ENCODE measurements at regions not wholly inside any gene's neighbourhood (a gene's known extent, or its start where the extent isn't known, plus 50 kb on each side); places are given as distances from the start of the nearest gene placed in this dataset.

DNA sequence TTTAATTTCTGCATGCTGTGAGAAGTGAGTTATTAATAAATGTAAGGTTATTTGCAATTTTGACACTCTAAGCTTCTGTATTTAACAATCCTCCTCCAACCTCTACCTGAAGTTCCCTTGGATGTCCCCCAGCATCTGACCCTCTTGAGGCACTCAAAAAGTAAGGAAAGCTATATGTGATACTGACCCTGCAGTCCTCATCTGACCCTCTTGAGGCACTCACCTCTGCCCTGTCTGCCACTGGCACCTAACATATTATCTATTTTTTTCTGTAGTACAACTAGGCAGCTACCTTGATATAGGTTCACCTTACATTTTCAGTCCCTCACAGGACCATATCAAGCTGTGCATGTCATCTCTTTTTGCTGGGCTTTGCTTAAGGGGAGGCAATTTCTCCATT, 583.4 kb upstream of the PKDCC start:
- no peak for TF ChIP-seq CTCF (IDR thresholded peaks at IDR 0.05)
- TF ChIP-seq EZH2 (IDR thresholded peaks at IDR 0.05), result no peak

Data from neural progenitor cell (in vitro differentiated cells).